ENCODE measurements at regions not wholly inside any gene's neighbourhood (a gene's known extent, or its start where the extent isn't known, plus 50 kb on each side); places are given as distances from the start of the nearest gene placed in this dataset.

DNA sequence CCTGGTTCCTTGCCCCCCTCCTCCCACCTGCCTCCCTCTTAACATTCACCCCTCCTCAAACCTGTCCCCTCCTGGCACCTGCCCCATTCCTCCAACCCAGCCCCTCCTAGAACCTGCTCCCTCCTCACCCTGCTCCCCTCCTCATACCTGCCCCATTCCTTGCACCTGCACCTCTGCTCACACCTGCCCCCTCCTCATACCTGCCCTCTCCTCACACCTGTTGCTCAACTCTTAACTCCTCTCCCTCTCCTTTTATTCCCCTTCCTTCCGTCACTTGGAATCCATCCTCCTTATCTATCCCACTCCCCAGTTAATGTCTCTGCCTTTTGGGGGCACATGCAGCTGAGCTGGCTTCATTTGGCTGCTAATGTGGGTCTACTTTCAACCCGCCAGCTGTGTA is 712.1 kb downstream of the MTRR start:
- DNase-seq (ENCODE audit: low read depth) = no peak
- H3K4me3 ChIP-seq (ENCODE audit: control insufficient read depth, low read depth, low read length) = no peak overlapping the region
- TF ChIP-seq, protein P1, sequence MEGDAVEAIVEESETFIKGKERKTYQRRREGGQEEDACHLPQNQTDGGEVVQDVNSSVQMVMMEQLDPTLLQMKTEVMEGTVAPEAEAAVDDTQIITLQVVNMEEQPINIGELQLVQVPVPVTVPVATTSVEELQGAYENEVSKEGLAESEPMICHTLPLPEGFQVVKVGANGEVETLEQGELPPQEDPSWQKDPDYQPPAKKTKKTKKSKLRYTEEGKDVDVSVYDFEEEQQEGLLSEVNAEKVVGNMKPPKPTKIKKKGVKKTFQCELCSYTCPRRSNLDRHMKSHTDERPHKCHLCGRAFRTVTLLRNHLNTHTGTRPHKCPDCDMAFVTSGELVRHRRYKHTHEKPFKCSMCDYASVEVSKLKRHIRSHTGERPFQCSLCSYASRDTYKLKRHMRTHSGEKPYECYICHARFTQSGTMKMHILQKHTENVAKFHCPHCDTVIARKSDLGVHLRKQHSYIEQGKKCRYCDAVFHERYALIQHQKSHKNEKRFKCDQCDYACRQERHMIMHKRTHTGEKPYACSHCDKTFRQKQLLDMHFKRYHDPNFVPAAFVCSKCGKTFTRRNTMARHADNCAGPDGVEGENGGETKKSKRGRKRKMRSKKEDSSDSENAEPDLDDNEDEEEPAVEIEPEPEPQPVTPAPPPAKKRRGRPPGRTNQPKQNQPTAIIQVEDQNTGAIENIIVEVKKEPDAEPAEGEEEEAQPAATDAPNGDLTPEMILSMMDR (conservative IDR thresholded peaks at IDR 0.05; ENCODE audit: control insufficient read depth, insufficient read depth, low read depth, low read length) = no peak

GRCh38 chr5:8585230-8586018 is 716.5 kb downstream of the MTRR start:
- TF ChIP-seq, protein P1 (conservative IDR thresholded peaks at IDR 0.05; ENCODE audit: control insufficient read depth, insufficient read depth, low read depth, low read length) = peak; percentile 2
- DNase-seq (ENCODE audit: low read depth) = no peak
- H3K4me3 ChIP-seq (ENCODE audit: control insufficient read depth, low read depth, low read length) = no peak overlapping the region

DNA sequence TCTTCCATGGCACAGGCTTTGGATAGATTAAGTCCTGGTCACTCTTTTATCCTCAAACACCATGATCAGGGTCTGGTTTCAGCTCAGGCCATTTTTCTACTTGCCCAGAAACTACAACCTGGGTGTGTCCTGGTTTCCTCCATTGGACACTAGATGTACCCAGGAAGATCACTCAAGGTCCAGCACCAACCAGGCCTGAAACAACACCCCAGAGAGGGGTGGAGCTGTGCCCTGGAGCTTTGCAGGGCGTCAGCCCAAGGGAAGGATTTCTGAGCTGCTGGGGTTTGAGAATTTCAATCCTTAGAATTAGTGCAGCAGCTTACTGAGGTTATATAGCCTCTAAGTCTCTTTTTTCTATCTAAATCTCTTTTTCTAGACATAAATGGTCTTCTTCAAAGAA is 722.0 kb downstream of the MTRR start:
- no peak for DNase-seq (ENCODE audit: low read depth)
- H3K4me3 ChIP-seq (ENCODE audit: control insufficient read depth, low read depth, low read length) = no peak overlapping the region
- TF ChIP-seq, protein P1 (conservative IDR thresholded peaks at IDR 0.05; ENCODE audit: control insufficient read depth, insufficient read depth, low read depth, low read length) = no peak

DNA sequence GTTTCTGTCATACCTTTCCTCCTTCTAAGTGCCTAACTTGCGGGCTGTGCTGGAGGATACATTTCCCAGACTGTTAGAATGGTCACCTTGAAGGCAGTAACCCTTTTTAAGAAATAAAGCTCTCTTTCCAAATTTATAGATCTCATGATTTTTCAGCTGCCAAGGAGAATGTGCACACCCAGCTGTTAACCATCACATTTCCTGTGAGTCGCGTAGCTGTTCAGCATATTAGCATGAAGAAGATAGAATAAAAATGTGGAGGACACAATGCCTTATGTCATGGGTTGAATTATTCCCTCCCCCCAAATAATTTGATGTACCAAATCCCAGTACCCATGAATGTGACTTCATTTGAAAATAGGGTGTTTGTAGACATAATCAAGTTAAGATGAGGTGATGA is 729.4 kb downstream of the MTRR start:
- TF ChIP-seq, protein P1 (conservative IDR thresholded peaks at IDR 0.05; ENCODE audit: control insufficient read depth, insufficient read depth, low read depth, low read length) = no peak
- no peak for DNase-seq (ENCODE audit: low read depth)
- no peak overlapping the region for H3K4me3 ChIP-seq (ENCODE audit: control insufficient read depth, low read depth, low read length)

DNA sequence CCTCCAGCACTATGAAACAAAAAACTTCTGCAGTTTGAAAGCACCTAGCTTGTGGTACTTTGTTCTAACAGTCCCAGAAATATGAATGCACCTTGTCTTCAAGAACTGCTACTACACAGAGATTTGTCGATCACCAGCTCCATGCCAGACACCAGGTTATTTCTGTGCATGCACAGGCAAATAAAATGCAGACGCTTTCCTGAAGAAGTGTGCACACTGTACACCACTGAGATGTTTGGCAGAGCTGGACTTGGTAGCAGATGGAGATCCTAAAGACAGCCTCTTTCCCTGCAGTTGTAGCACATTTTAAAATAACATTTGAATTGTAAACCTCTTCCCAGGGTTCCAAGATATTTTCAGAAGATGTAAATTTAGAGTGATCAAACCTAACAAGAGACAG is 730.0 kb downstream of the MTRR start:
- TF ChIP-seq, protein P1 (conservative IDR thresholded peaks at IDR 0.05; ENCODE audit: control insufficient read depth, insufficient read depth, low read depth, low read length) = no peak
- H3K4me3 ChIP-seq (ENCODE audit: control insufficient read depth, low read depth, low read length) = no peak overlapping the region
- DNase-seq (ENCODE audit: low read depth) = no peak

DNA sequence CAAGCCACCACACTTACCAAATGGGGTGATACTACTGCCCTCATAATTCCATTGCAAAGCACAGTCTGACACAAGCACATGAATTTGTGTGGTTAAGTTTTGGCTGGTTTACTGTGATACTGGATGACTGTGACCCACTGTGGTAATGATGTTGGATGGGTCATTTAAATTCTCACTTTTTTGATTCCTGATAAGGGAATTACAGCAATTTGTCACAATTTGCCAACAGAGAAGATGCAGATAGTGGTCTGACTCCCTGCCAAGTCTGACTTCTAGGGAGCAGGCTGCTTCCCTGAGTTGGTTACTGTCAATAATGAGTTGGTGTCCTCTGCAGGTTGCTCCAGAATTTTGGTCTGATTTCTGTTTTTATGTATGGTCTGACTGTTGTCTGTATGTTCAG is 731.9 kb downstream of the MTRR start:
- DNase-seq (ENCODE audit: low read depth) = no peak
- H3K4me3 ChIP-seq (ENCODE audit: control insufficient read depth, low read depth, low read length) = no peak overlapping the region
- TF ChIP-seq, protein P1 (conservative IDR thresholded peaks at IDR 0.05; ENCODE audit: control insufficient read depth, insufficient read depth, low read depth, low read length) = no peak

All from fibroblast of mammary gland (primary cell).